ENCODE measurements at regions not wholly inside any gene's neighbourhood (a gene's known extent, or its start where the extent isn't known, plus 50 kb on each side); places are given as distances from the start of the nearest gene placed in this dataset.

- no peak for DNase-seq (ENCODE audit: low spot score)
Observed at GRCh38 chr1:91151702-91152101, 129.9 kb upstream of the ZNF644 start.

GRCh38 chr1:91148641-91149069, 126.8 kb upstream of the ZNF644 start:
- no peak for DNase-seq (ENCODE audit: low spot score)

DNA sequence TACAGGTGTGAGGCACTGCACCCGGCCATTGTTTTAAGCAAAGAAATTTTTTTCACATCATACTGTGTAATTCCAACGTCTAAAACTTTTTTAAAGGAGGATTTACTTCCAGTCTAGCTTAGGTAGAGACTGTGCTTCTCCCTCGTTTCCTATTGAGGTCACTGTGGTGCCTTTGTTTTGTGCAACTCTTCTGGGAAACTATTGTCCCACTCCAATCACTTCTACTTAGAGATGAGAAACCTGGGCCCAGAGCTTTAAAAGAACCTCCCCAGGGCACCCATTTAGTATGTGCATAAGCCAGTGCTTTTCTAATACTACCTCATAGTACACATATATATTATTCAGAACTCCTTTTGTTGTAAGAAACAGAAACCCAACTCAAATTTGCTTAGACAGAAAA, 120.0 kb upstream of the ZNF644 start:
- no peak for DNase-seq (ENCODE audit: low spot score)

- no peak for DNase-seq (ENCODE audit: low spot score)
Observed at GRCh38 chr1:91138959-91139358, 117.1 kb upstream of the ZNF644 start.

DNA sequence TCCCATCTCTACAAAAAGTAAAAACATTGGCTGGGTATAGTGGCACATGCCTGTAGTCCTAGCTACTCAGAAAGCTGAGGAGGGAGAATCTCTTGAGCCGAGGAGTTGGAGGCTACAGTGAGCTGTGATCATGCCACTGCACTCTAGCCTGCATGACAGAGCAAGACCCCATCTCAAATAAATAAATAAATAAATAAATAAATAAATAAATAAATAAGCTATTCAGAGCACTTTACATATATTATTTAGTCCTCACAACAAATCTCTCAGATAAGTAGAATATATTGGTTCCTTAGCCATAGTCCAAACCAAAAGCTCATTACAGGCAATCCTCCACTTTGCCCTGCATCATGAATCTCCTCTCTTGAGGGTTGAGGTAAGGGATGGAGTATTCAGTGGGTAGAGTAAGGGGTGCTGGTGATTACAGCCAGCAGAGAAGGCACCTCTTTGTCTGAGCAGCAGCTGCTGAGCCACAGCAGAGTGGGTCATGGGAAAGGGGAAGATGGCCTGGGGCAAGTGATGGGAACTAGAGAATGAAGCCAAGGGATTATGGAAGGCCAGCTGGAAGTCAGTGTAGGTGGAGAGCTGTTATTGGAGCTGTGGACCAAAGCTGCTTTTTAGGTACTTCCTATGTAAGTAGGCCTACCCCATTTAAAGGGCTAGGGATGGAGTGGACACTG, 115.5 kb upstream of the ZNF644 start:
- DNase-seq (ENCODE audit: low spot score), result no peak

GRCh38 chr1:91135799-91136198, 114.0 kb upstream of the ZNF644 start:
- DNase-seq (ENCODE audit: low spot score), result no peak

DNA sequence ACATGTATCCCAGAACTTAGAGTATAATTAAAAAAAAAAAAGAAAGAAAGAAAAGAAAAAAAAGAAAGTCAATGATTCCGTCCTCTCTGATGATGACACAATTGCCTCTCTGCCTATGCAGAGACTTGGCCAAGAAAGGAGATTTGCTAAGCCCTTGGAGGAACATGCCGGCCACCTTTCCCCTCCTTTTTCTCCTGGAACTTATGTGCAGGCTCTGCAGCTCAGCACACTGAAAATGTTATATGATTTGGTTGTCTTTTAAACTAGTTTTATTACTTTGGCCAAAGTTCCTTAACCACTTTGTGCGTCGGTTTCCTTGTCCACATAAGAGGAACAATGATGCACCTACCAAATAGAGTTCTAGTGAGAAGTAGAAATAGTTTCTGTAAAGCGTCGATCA, 111.4 kb upstream of the ZNF644 start:
- no peak for DNase-seq (ENCODE audit: low spot score)

DNA sequence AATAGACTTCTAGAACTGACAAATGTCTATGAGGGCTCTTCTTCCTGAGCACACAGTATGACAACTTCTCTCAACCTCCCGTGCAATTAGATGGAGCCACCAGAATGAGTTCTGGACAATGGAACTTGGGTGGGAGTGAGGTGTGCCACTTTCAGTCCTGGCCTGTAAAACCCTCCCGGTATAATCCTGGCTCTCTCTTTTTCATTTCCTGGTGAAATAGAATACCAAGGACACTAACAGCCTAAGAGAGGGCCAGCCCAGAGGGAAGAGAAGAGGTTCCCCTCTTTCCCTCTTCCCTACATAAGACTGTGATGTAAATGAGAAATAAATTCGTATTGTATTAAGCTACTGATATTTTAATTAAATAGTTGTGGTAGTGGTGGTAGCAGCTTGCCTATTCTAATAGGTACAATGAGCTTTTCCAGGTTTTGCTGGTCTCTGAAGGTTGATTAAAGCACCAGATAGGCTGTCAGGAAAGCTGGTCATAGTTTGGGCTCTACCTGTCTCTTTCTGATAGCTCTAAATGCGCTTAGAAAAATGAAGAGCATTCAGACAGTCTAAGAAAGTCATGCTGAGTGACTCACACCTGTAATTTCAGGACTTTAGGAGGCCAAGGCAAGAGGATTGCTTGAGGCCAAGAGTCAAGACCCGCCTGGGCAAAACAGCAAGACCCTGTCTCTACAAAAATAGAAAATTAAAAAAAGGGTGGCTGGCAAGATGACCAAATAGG, 108.6 kb upstream of the ZNF644 start:
- DNase-seq (ENCODE audit: low spot score), result no peak

GRCh38 chr1:91129458-91129857, 107.6 kb upstream of the ZNF644 start:
- no peak for DNase-seq (ENCODE audit: low spot score)

- DNase-seq (ENCODE audit: low spot score), result no peak
Observed at GRCh38 chr1:91129017-91129416, 107.2 kb upstream of the ZNF644 start.

DNA sequence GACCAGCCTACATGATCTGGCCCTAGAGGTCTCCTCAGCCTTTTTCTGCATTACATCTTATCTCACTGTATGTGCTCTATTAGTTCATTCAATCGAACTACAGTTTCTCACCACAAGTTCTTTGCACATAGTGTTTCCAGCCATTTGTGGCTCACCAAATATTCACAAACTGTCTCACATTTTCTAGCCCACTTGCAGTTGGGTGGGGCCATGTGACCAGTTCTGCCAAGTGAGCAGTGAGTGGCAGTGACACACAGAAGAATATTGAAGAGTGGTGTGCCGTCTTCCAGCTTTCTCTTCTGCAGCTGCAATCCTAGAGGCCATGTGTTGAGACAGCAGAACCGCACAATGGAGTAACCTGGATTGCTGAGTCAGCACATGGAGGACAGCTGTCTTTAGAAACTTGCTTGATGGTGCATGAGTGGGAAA, 103.2 kb upstream of the ZNF644 start:
- no peak for DNase-seq (ENCODE audit: low spot score)

DNA sequence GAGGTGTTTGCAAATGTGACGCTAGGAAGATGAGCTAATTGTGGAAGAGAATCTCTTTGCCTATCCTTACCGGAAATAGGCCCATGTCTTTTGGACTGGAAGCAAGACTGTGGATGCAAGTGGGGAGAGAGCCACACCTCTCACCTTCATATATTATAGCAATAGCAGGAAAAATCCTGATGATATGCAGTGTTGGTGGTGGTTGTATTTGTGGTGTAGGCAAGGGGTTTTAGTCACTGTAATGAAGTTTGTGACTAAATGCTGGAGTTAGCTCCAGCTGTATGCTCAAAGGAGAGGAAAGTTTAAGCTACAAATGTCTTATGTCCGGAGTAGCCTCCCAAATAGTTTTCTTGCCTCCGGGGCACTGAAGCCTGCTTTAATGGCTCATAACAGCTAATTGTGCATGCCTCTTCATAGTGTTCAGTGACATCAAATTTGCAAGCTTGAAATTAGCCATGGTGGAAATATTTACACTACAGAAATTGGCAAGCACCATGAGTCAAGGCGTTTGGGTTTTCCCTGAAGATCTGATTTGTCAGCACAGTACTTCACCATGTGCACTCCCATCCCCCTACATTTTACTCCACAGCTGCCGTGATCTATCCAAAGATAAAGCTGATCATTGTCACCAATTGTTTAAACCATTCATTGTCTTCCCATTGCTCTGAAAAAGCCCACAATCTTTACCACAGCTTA, 102.6 kb upstream of the ZNF644 start:
- no peak for DNase-seq (ENCODE audit: low spot score)

DNA sequence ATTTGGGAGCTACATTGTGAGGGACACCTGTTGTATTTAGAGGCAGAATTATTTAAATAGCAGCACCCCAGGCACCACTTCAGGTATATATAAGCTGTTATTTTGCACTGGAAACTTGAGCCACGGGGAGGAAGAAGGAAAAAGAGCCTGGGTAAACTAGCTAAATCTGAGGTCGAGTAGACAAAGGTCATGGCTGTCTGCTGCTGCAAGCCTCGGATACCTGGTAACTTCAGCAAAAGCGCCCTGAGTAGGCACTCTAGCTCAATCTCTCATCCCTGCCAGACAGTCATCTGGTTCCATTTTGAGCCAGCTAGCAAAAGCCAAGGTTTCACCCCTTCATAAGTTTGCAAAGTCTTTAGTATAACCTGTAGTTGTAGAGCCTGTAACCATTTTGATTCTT, 101.9 kb upstream of the ZNF644 start:
- DNase-seq (ENCODE audit: low spot score), result no peak

DNA sequence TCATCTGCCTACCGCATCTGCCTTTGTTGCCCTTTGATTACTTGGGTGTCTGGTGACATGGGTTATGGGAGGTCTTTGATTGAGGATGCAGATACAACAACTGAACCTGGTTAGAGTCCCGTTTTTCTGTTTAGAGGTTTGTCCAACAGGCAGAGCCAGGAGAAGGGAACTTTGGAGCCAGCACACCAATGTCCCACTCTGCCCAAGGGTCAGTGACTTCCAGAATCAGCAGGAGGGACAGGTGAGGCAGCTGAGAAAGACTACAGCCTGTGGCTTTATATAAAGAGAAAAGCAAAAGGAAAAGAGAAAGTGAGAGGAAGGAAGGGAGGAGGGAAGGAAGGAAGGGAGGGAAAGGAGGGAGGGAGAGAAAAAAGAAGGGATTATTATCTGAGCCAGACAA, 101.5 kb upstream of the ZNF644 start:
- no peak for DNase-seq (ENCODE audit: low spot score)

GRCh38 chr1:91122106-91122717, 100.4 kb upstream of the ZNF644 start:
- DNase-seq (ENCODE audit: low spot score), result no peak

- DNase-seq (ENCODE audit: low spot score), result no peak
Observed at GRCh38 chr1:91121366-91121765, 99.5 kb upstream of the ZNF644 start.

DNA sequence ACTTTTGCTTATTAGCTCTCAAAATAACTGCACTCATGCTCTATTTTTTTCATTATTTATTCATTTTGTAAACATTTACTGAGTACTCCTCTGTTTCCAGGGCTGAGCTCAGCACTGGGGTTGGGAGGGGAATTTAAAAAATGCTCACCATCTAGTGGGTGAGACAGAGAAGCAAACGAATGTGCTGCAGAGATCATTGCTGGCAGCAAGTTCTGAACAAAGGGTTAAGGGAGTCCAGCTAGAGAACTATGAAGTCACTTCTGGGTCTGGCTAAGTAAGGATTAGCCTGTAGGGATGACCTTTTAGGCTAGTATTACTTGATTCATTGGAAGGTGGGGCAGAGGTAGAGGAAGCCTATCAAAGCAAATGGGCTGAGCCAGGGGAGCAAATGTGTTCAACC, 99.1 kb upstream of the ZNF644 start:
- no peak for DNase-seq (ENCODE audit: low spot score)

DNA sequence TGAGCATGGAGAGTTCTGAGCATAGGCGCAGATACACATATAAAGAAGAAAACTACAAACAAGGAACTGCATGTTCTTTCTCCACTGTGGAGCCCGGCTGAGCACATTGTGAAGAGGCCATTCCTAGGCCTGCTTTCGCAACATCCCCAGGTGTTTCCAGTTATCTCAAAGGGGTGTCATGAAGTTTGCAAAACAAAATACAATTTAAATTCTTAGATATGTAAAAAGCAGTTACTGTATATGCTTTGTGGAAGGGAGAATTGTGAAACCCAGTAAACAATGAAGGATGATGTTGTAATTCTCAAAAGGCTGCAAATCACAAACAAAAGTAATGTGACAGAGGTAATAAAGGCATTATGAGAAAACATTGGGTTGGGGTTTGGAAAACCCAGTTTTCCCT, 98.6 kb upstream of the ZNF644 start:
- DNase-seq (ENCODE audit: low spot score), result no peak

DNA sequence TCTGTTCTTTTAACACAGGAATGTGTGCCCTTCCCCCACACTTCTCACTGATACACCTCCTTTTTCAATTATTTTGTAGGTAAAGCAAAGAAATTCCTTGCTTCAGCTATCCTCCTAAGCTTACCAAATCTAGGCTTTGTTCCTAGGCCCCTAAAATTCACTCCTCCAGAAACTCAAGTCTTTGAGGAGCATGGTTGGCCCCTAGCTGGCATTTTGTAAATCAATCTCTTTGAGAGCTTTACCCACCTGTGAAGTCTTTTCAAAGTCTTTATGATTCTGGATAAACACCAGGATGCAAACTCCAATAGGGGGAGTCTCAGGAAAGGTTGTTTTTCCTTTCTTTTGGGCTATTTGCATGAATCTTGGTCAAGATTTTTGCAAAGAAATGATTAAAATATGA, 82.9 kb upstream of the ZNF644 start:
- DNase-seq (ENCODE audit: low spot score), result no peak

GRCh38 chr1:91101328-91101727, 79.5 kb upstream of the ZNF644 start:
- DNase-seq (ENCODE audit: low spot score), result no peak

DNA sequence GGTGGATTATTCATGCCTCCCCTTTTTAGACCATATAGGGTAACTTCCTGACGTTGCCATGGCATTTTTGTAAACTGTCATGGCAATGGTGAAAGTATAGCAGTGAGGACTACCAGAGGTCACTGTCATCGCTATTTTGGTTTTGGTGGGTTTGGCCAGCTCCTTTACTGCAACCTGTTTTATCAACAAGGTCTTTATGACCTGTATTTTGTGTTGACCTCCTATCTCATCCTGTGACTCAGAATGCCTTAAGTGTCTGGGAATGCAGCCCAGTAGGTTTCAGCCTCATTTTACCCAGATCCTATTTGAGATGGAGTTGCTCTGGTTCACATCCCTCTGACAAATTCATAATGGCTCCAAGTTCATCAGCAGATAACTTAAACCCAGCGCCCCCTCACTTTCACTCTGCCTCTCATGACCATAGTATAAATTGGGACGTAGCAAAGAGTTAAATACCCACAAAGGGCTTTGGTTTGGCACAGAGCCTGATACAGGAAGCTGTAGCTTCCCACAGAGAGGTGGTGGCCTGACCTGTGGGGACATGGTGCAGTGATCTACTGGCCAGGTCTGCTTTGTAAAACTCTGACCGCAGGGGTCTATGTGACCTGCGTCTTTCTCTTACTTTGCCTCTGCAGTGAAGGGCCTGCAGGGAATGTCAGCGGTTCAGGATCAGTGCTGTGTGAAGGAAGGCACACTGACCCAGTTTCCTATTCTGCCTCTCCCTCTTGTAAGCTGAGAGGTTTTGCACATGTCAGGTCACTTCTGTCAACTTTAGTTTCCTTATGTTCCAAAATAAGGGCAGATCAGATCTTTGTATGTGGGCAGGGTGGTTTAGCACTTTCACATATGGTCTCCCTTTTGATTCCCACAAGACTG, 78.1 kb upstream of the ZNF644 start:
- peak; percentile 62 for DNase-seq (ENCODE audit: low spot score)
